Thyroid gland (tissue), 4 donors: ENCODE measurements at regions not wholly inside any gene's neighbourhood (a gene's known extent, or its start where the extent isn't known, plus 50 kb on each side); places are given as distances from the start of the nearest gene placed in this dataset.

Source experiments
- DNase-seq, 2 donors: peaks; one replicate each; pipeline ENCODE4 v3.0.0-alpha.2; 2019
- H3K27ac ChIP-seq, 3 donors: fragments of 200-600 bp; sonication (generic); 1 replicate in 2 of 3; 2 replicates in 1 of 3; pipeline ENCODE4 v1.5.1; 2016 to 2019; ENCODE audit warnings: mild to moderate bottlenecking in 1 of 3, moderate library complexity in 1 of 3
- H3K27me3 ChIP-seq: fragments of 200-600 bp; sonication (generic); one replicate; pipeline ENCODE4 v1.5.1; 2019
- H3K36me3 ChIP-seq, 2 donors: fragments of 200-600 bp; sonication (generic); one replicate each; pipeline ENCODE4 v1.5.1; 2016 to 2019
- H3K4me1 ChIP-seq, 2 donors: fragments of 200-600 bp; sonication (generic); one replicate each; pipeline ENCODE4 v1.5.1; 2017 to 2019
- H3K4me3 ChIP-seq, 3 donors: fragments of 200-600 bp; sonication (generic); replicated peaks in 1 of 3; 1 replicate in 2 of 3; 2 replicates in 1 of 3; pipeline ENCODE4 v1.5.1; 2016; ENCODE audit warnings: mild to moderate bottlenecking in 1 of 3
- H3K9me3 ChIP-seq: fragments of 200-600 bp; sonication (generic); one replicate; pipeline ENCODE4 v1.5.1; 2017
- CTCF ChIP-seq, 6 experiments: fragments of 200-600 bp in 3 of 6; fragments of 450-650 bp in 3 of 6; sonication (generic) in 3 of 6; IDR thresholded peaks; one replicate each; pipeline ENCODE4 v1.5.1; 2016 to 2019; ENCODE audit warnings: antibody characterized with exemption in 6 of 6, mild to moderate bottlenecking in 2 of 6, inconsistent platforms in 1 of 6, moderate library complexity in 1 of 6
- POLR2A ChIP-seq, 2 donors: fragments of 450-650 bp; IDR thresholded peaks; one replicate each; pipeline ENCODE4 v1.6.1; 2017; ENCODE audit warnings: antibody characterized with exemption in 2 of 2, mild to moderate bottlenecking in 2 of 2, moderate library complexity in 1 of 2
- WGBS, 2 donors: methylation state at CpG; one replicate each; pipeline ENCODE4 v1.1.5; 2017; 5-methylcytosine and 5-hydroxymethylcytosine counted together
- intact Hi-C: fragments of 100-400 bp; cut with DNase I; formaldehyde crosslinking; loops from one replicate; pipeline ENCODE4 v1.15.1; 2023

- DNase-seq = no peak
- TF ChIP-seq CTCF (IDR thresholded peaks at IDR 0.05) (no peak), POLR2A (IDR thresholded peaks at IDR 0.05) (no peak)
- Histone ChIP-seq H3K9me3 (no peaks in the 10 kb centered on the region), H3K36me3 (no peaks in the 10 kb centered on the region), H3K27me3 (no peaks in the 10 kb centered on the region), H3K27ac (no peak overlapping the region), H3K4me1 (no peaks in the 10 kb centered on the region), H3K4me3 (no peak overlapping the region)
- intact Hi-C loops = no loop called here
- 86 to 91% methylated on average over 1 of the region's 1 CpG for WGBS, 2 donors
These were observed 312.1 kb downstream of the PPP1R2C start for GRCh38 chrX:42465821-42466220.

- H3K36me3 ChIP-seq = no peaks in the 10 kb centered on the region
- DNase-seq = no peak
- TF ChIP-seq CTCF (IDR thresholded peaks at IDR 0.05) (no peak), POLR2A (IDR thresholded peaks at IDR 0.05) (no peak)
- WGBS, 2 donors = 92 to 94% methylated on average over 4 of the region's 4 CpGs
- intact Hi-C loops = no loop called here
- no peaks in the 10 kb centered on the region for H3K4me1 ChIP-seq
- H3K27me3 ChIP-seq = no peaks in the 10 kb centered on the region
- no peak overlapping the region for H3K27ac ChIP-seq
- H3K9me3 ChIP-seq = no peaks in the 10 kb centered on the region
- H3K4me3 ChIP-seq = no peak overlapping the region
These were observed 314.1 kb downstream of the PPP1R2C start for GRCh38 chrX:42463706-42464490.

GRCh38 chrX:42462917-42463316, 315.0 kb downstream of the PPP1R2C start:
- intact Hi-C loops = no loop called here
- TF ChIP-seq POLR2A (IDR thresholded peaks at IDR 0.05) (no peak), CTCF (IDR thresholded peaks at IDR 0.05) (no peak)
- H3K36me3 ChIP-seq = no peaks in the 10 kb centered on the region

GRCh38 chrX:42460706-42461105, 317.3 kb downstream of the PPP1R2C start:
- Histone ChIP-seq H3K4me3 (no peak overlapping the region), H3K27ac (no peak overlapping the region), H3K27me3 (no peaks in the 10 kb centered on the region), H3K4me1 (no peaks in the 10 kb centered on the region), H3K36me3 (no peaks in the 10 kb centered on the region), H3K9me3 (no peaks in the 10 kb centered on the region)
- TF ChIP-seq CTCF (IDR thresholded peaks at IDR 0.05) = no peak
- WGBS, 2 donors = 91 to 95% methylated on average over 1 to 4 of the region's 4 CpGs
- intact Hi-C loops = no loop called here
- no peak for DNase-seq

More at GRCh38 chrX:42462917-42463316, 315.0 kb downstream of the PPP1R2C start:
- no peak overlapping the region for H3K27ac ChIP-seq
- no peak for DNase-seq
- no peaks in the 10 kb centered on the region for H3K4me1 ChIP-seq
- no peaks in the 10 kb centered on the region for H3K27me3 ChIP-seq
- no peak overlapping the region for H3K4me3 ChIP-seq
- no peaks in the 10 kb centered on the region for H3K9me3 ChIP-seq

- no peak for TF ChIP-seq CTCF (IDR thresholded peaks at IDR 0.05)
- TF ChIP-seq POLR2A (IDR thresholded peaks at IDR 0.05) = no peak
- H3K27me3 ChIP-seq = no peaks in the 10 kb centered on the region
- H3K9me3 ChIP-seq = no peaks in the 10 kb centered on the region
- no peak overlapping the region for H3K4me3 ChIP-seq
- H3K36me3 ChIP-seq = no peaks in the 10 kb centered on the region
- H3K4me1 ChIP-seq = no peaks in the 10 kb centered on the region
- no peak for DNase-seq
- no peak overlapping the region for H3K27ac ChIP-seq
- intact Hi-C loops = no loop called here
These were observed 318.2 kb downstream of the PPP1R2C start for GRCh38 chrX:42459735-42460134.
